ENCODE measurements at regions not wholly inside any gene's neighbourhood (a gene's known extent, or its start where the extent isn't known, plus 50 kb on each side); places are given as distances from the start of the nearest gene placed in this dataset.

- H3K4me3 Mint-ChIP-seq: no peak overlapping the region
- H3K9me3 ChIP-seq (ENCODE audit: control insufficient read depth in 1 of 2, insufficient read depth in 1 of 2, low read length in 2 of 2): no peaks in the 10 kb centered on the region
- H3K36me3 Mint-ChIP-seq (ENCODE audit: low read depth): no peaks in the 10 kb centered on the region
- no peak overlapping the region for H3K27ac Mint-ChIP-seq
- no peak overlapping the region for H3K4me3 ChIP-seq (ENCODE audit: low read length)
- H3K9me3 Mint-ChIP-seq: no peaks in the 10 kb centered on the region
- POLR2A ChIA-PET: no interaction called here
- CTCF ChIA-PET: no interaction called here
- peaks cover 5% of the 10 kb centered on the region for H3K4me1 ChIP-seq (ENCODE audit: insufficient read depth, low read length)
- H3K27me3 Mint-ChIP-seq: peaks cover 59% of the 10 kb centered on the region
- no peak overlapping the region for H3K27ac ChIP-seq (ENCODE audit: low read depth in 1 of 2, low read length in 2 of 2)
- peaks cover 6 to 10% of the 10 kb centered on the region in 2 experiments for H3K27me3 ChIP-seq (ENCODE audit: control insufficient read depth in 1 of 2, insufficient read depth in 2 of 2, low read length in 2 of 2)
- H3K4me1 Mint-ChIP-seq (ENCODE audit: low read depth): peaks cover 8% of the 10 kb centered on the region
- TF ChIP-seq, protein P1, sequence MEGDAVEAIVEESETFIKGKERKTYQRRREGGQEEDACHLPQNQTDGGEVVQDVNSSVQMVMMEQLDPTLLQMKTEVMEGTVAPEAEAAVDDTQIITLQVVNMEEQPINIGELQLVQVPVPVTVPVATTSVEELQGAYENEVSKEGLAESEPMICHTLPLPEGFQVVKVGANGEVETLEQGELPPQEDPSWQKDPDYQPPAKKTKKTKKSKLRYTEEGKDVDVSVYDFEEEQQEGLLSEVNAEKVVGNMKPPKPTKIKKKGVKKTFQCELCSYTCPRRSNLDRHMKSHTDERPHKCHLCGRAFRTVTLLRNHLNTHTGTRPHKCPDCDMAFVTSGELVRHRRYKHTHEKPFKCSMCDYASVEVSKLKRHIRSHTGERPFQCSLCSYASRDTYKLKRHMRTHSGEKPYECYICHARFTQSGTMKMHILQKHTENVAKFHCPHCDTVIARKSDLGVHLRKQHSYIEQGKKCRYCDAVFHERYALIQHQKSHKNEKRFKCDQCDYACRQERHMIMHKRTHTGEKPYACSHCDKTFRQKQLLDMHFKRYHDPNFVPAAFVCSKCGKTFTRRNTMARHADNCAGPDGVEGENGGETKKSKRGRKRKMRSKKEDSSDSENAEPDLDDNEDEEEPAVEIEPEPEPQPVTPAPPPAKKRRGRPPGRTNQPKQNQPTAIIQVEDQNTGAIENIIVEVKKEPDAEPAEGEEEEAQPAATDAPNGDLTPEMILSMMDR (IDR thresholded peaks at IDR 0.05): no peak
- H3K36me3 ChIP-seq (ENCODE audit: insufficient read depth, low read length): no peaks in the 10 kb centered on the region
- ATAC-seq (ENCODE audit: poor library complexity) (no peak), DNase-seq (no peak)
- intact Hi-C loops (cut with DNase I, micrococcal nuclease): loop anchor here (1.0 to 2.0 kb wide), 3 partner anchors 261 to 821 kb away; no protein-coding TSS in a partner anchor
Observed at GRCh38 chr9:126229501-126229900, 97.1 kb upstream of the MVB12B start.

GRCh38 chr9:126230692-126231091 is 95.9 kb upstream of the MVB12B start:
- intact Hi-C loops (cut with DNase I, micrococcal nuclease): no loop called here
- Histone ChIP-seq H3K36me3 (ENCODE audit: insufficient read depth, low read length) (no peaks in the 10 kb centered on the region), H3K4me1 (ENCODE audit: insufficient read depth, low read length) (peaks cover 5% of the 10 kb centered on the region), H3K4me3 (ENCODE audit: low read length) (no peak overlapping the region), H3K9me3 (ENCODE audit: control insufficient read depth in 1 of 2, insufficient read depth in 1 of 2, low read length in 2 of 2) (no peaks in the 10 kb centered on the region), H3K27me3 (ENCODE audit: control insufficient read depth in 1 of 2, insufficient read depth in 2 of 2, low read length in 2 of 2) (peaks cover 6 to 8% of the 10 kb centered on the region in 2 experiments), H3K27ac (ENCODE audit: low read depth in 1 of 2, low read length in 2 of 2) (no peak overlapping the region)
- TF ChIP-seq, protein P1 (IDR thresholded peaks at IDR 0.05): no peak
- POLR2A ChIA-PET: no interaction called here
- no peak for DNase-seq
- Mint-ChIP-seq H3K4me1 (ENCODE audit: low read depth) (peaks cover 8% of the 10 kb centered on the region), H3K9me3 (no peaks in the 10 kb centered on the region), H3K27ac (no peak overlapping the region), H3K4me3 (no peak overlapping the region), H3K27me3 (peaks cover 47% of the 10 kb centered on the region), H3K36me3 (ENCODE audit: low read depth) (no peaks in the 10 kb centered on the region)
- no peak for ATAC-seq (ENCODE audit: poor library complexity)
- CTCF ChIA-PET: no interaction called here

DNA sequence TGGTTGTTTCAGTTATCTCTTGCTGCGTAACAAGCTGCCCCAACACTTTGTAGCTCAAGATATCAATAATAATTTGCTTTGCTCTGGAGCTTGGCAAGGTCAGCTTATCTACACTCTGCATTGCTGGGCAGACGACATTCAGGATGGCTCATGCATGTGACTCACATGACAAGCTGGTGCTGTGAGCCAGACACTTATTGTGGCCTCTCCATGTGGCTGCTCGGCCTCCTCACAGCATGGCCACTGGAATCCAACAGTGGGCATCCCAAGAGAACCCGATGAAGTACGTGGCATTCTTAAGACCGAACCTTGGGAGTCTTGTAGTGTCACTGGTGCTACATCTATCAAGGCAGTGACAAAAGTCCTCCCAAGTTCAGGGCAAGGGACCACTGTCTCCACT is 94.2 kb upstream of the MVB12B start:
- Mint-ChIP-seq H3K27ac (no peak overlapping the region), H3K9me3 (no peaks in the 10 kb centered on the region), H3K27me3 (peaks cover 35% of the 10 kb centered on the region), H3K4me1 (ENCODE audit: low read depth) (peaks cover 8% of the 10 kb centered on the region), H3K36me3 (ENCODE audit: low read depth) (no peaks in the 10 kb centered on the region), H3K4me3 (no peak overlapping the region)
- Histone ChIP-seq H3K27me3 (ENCODE audit: control insufficient read depth in 1 of 2, insufficient read depth in 2 of 2, low read length in 2 of 2) (peaks cover 0 to 4% of the 10 kb centered on the region in 2 experiments), H3K36me3 (ENCODE audit: insufficient read depth, low read length) (no peaks in the 10 kb centered on the region), H3K4me1 (ENCODE audit: insufficient read depth, low read length) (peaks cover 5% of the 10 kb centered on the region), H3K9me3 (ENCODE audit: control insufficient read depth in 1 of 2, insufficient read depth in 1 of 2, low read length in 2 of 2) (no peaks in the 10 kb centered on the region), H3K4me3 (ENCODE audit: low read length) (no peak overlapping the region), H3K27ac (ENCODE audit: low read depth in 1 of 2, low read length in 2 of 2) (no peak overlapping the region)
- TF ChIP-seq, protein P1 (IDR thresholded peaks at IDR 0.05): no peak
- CTCF ChIA-PET: interaction anchor here (1.1 kb wide), 1 partner anchor 824 kb away, joined by 3 read pairs; no protein-coding TSS in a partner anchor
- DNase-seq (no peak), ATAC-seq (ENCODE audit: poor library complexity) (no peak)
- POLR2A ChIA-PET: no interaction called here
- intact Hi-C loops (cut with DNase I, micrococcal nuclease): no loop called here
